HEK293 (cell line): ENCODE measurements at regions not wholly inside any gene's neighbourhood (a gene's known extent, or its start where the extent isn't known, plus 50 kb on each side); places are given as distances from the start of the nearest gene placed in this dataset.
A peak's percentile ranks its signal among the peaks of the same experiment; 100 is the strongest.

Experiments used
- KLF8 ChIP-seq: fragments of 450-650 bp; formaldehyde crosslinking; IDR thresholded peaks from 2 replicates; pipeline ENCODE4 v1.5.1; 2016; ENCODE audit warnings: missing biosample characterization, missing genetic modification characterization
- OVOL3 ChIP-seq: fragments of 450-650 bp; formaldehyde crosslinking; IDR thresholded peaks from 2 replicates; pipeline ENCODE4 v1.5.1; 2016; ENCODE audit warnings: missing biosample characterization, missing genetic modification characterization
- PBX3 ChIP-seq: sonication (generic); formaldehyde crosslinking; IDR thresholded peaks from 2 replicates; pipeline ENCODE4 v1.8.1; 2022; ENCODE audit warnings: mild to moderate bottlenecking, moderate library complexity, missing genetic modification reagents
- PRDM1 ChIP-seq: fragments of 450-650 bp; formaldehyde crosslinking; IDR thresholded peaks from 2 replicates; pipeline ENCODE4; 2016; ENCODE audit warnings: missing biosample characterization, missing genetic modification characterization
- PRDM6 ChIP-seq: fragments of 450-650 bp; formaldehyde crosslinking; IDR thresholded peaks from 2 replicates; pipeline ENCODE4 v1.5.1; 2017; ENCODE audit warnings: missing biosample characterization, missing genetic modification characterization
- ZBTB7A ChIP-seq: fragments of 450-650 bp; formaldehyde crosslinking; IDR thresholded peaks from 2 replicates; pipeline ENCODE4 v1.5.1; 2016; ENCODE audit warnings: low read depth, missing biosample characterization, missing genetic modification characterization
- ZNF133 ChIP-seq: fragments of 450-650 bp; formaldehyde crosslinking; IDR thresholded peaks from 2 replicates; pipeline ENCODE4 v1.5.1; 2016; ENCODE audit warnings: missing biosample characterization, missing genetic modification characterization
- ZNF169 ChIP-seq: fragments of 450-650 bp; formaldehyde crosslinking; IDR thresholded peaks from 2 replicates; pipeline ENCODE4 v1.5.1; 2016; ENCODE audit warnings: missing biosample characterization, missing genetic modification characterization
- ZNF223 ChIP-seq: fragments of 450-650 bp; formaldehyde crosslinking; IDR thresholded peaks from 2 replicates; pipeline ENCODE4 v1.5.1; 2016; ENCODE audit warnings: missing biosample characterization, missing genetic modification characterization
- ZNF449 ChIP-seq: fragments of 450-650 bp; formaldehyde crosslinking; IDR thresholded peaks from 2 replicates; pipeline ENCODE4 v1.5.1; 2017; ENCODE audit warnings: missing biosample characterization, mild to moderate bottlenecking, missing genetic modification characterization, moderate library complexity
- ZNF561 ChIP-seq: fragments of 450-650 bp; IDR thresholded peaks from 2 replicates; pipeline ENCODE4 v1.5.1; 2018; ENCODE audit warnings: missing biosample characterization, missing genetic modification characterization, borderline replicate concordance
- ZNF629 ChIP-seq: fragments of 450-650 bp; formaldehyde crosslinking; IDR thresholded peaks from 2 replicates; pipeline ENCODE4 v1.5.1; 2017; ENCODE audit warnings: missing biosample characterization, missing genetic modification characterization
- ZNF677 ChIP-seq: fragments of 450-650 bp; IDR thresholded peaks from 2 replicates; pipeline ENCODE4 v1.5.0; 2018; ENCODE audit warnings: missing biosample characterization, mild to moderate bottlenecking, missing genetic modification characterization, moderate library complexity
- ZNF701 ChIP-seq: fragments of 450-650 bp; formaldehyde crosslinking; IDR thresholded peaks from 2 replicates; pipeline ENCODE4 v1.5.1; 2016; ENCODE audit warnings: missing biosample characterization, missing genetic modification characterization
- ZNF792 ChIP-seq: fragments of 450-650 bp; formaldehyde crosslinking; IDR thresholded peaks from 2 replicates; pipeline ENCODE4 v1.5.1; 2016; ENCODE audit warnings: missing biosample characterization, missing genetic modification characterization
- ZSCAN23 ChIP-seq: fragments of 450-650 bp; formaldehyde crosslinking; IDR thresholded peaks from 2 replicates; pipeline ENCODE4 v1.5.1; 2016; ENCODE audit warnings: missing biosample characterization, missing genetic modification characterization
- TF ChIP-seq, protein P1 (sequence below): fragments of 450-650 bp; formaldehyde crosslinking; IDR thresholded peaks from 2 replicates; pipeline ENCODE4 v1.5.1; 2016; ENCODE audit warnings: missing biosample characterization, missing genetic modification characterization, low read depth
- TF ChIP-seq, protein P2 (sequence below): fragments of 450-650 bp; formaldehyde crosslinking; IDR thresholded peaks from 2 replicates; pipeline ENCODE4 v1.5.1; 2016; ENCODE audit warnings: missing biosample characterization, missing genetic modification characterization

- TF ChIP-seq ZNF223 (no peak), ZNF133 (tag by site-specific recombination) (no peak), ZNF629 (tag by site-specific recombination) (no peak), OVOL3 (tag by site-specific recombination) (no peak), PRDM1 (tag by site-specific recombination) (no peak), ZNF449 (tag by site-specific recombination) (no peak), ZNF677 (tag by site-specific recombination) (no peak), PBX3 (CRISPR knock-in tag) (no peak), PRDM6 (tag by site-specific recombination) (no peak), ZNF561 (tag by site-specific recombination) (no peak), ZSCAN23 (tag by site-specific recombination) (no peak), ZNF792 (tag by site-specific recombination) (0 out of 2 replicates have a peak, but pooled peaks have one; percentile 39), KLF8 (tag by site-specific recombination) (no peak), ZNF169 (tag by site-specific recombination) (no peak), ZBTB7A (tag by site-specific recombination) (no peak), ZNF701 (tag by site-specific recombination) (no peak)
- TF ChIP-seq, protein P1, sequence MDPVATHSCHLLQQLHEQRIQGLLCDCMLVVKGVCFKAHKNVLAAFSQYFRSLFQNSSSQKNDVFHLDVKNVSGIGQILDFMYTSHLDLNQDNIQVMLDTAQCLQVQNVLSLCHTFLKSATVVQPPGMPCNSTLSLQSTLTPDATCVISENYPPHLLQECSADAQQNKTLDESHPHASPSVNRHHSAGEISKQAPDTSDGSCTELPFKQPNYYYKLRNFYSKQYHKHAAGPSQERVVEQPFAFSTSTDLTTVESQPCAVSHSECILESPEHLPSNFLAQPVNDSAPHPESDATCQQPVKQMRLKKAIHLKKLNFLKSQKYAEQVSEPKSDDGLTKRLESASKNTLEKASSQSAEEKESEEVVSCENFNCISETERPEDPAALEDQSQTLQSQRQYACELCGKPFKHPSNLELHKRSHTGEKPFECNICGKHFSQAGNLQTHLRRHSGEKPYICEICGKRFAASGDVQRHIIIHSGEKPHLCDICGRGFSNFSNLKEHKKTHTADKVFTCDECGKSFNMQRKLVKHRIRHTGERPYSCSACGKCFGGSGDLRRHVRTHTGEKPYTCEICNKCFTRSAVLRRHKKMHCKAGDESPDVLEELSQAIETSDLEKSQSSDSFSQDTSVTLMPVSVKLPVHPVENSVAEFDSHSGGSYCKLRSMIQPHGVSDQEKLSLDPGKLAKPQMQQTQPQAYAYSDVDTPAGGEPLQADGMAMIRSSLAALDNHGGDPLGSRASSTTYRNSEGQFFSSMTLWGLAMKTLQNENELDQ (tag by site-specific recombination) = no peak
- TF ChIP-seq, protein P2, sequence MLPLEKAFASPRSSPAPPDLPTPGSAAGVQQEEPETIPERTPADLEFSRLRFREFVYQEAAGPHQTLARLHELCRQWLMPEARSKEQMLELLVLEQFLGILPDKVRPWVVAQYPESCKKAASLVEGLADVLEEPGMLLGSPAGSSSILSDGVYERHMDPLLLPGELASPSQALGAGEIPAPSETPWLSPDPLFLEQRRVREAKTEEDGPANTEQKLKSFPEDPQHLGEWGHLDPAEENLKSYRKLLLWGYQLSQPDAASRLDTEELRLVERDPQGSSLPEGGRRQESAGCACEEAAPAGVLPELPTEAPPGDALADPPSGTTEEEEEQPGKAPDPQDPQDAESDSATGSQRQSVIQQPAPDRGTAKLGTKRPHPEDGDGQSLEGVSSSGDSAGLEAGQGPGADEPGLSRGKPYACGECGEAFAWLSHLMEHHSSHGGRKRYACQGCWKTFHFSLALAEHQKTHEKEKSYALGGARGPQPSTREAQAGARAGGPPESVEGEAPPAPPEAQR (tag by site-specific recombination) = no peak
Observed at GRCh38 chr19:5231857-5232678, 108.5 kb downstream of the PTPRS start (continued).
